CD14-positive monocyte (primary cell): ENCODE measurements at regions not wholly inside any gene's neighbourhood (a gene's known extent, or its start where the extent isn't known, plus 50 kb on each side); places are given as distances from the start of the nearest gene placed in this dataset.

Experiments used
- DNase-seq, 3 donors: peaks; one replicate each; pipeline ENCODE4 v3.0.0-alpha.2; 2011 to 2022
- H2AFZ ChIP-seq: 2 replicates; pipeline ENCODE4 v1.6.0; 2012; ENCODE audit warnings: mild to moderate bottlenecking, low read depth, low read length, inconsistent platforms; ENCODE audit not compliant: insufficient read depth, poor library complexity, severe bottlenecking
- H3K27ac ChIP-seq, 2 donors: 1 replicate in 1 of 2; 2 replicates in 1 of 2; pipeline ENCODE4 v1.5.1; 2012 to 2013; ENCODE audit warnings: low read length in 2 of 2, control low read depth in 1 of 2, inconsistent platforms in 1 of 2, low read depth in 1 of 2, mild to moderate bottlenecking in 1 of 2
- H3K27me3 ChIP-seq, 2 donors: one replicate each; pipeline versions ENCODE4 v1.6.0 to v1.6.1; 2011 to 2013; ENCODE audit warnings: low read length in 2 of 2; ENCODE audit not compliant: control insufficient read depth in 2 of 2, insufficient read depth in 2 of 2
- H3K36me3 ChIP-seq, 2 donors: replicated peaks in 1 of 2; 1 replicate in 1 of 2; 2 replicates in 1 of 2; pipeline versions ENCODE4 v1.5.1 to v1.6.1; 2012 to 2013; ENCODE audit warnings: low read length in 2 of 2, control low read depth in 1 of 2, inconsistent platforms in 1 of 2, mild to moderate bottlenecking in 1 of 2; ENCODE audit not compliant: insufficient read depth in 2 of 2, control insufficient read depth in 1 of 2
- H3K4me1 ChIP-seq, 2 donors: 1 replicate in 1 of 2; 2 replicates in 1 of 2; pipeline versions ENCODE4 v1.5.1 to v1.6.1; 2012 to 2013; ENCODE audit warnings: low read length in 2 of 2, control low read depth in 1 of 2, inconsistent platforms in 1 of 2, mild to moderate bottlenecking in 1 of 2, moderate library complexity in 1 of 2; ENCODE audit not compliant: insufficient read depth in 2 of 2, control insufficient read depth in 1 of 2
- H3K4me2 ChIP-seq: replicated peaks from 2 replicates; pipeline ENCODE3; 2012; ENCODE audit warnings: low read length, moderate library complexity, mild to moderate bottlenecking; ENCODE audit not compliant: poor library complexity, severe bottlenecking; ENCODE audit errors: extremely low read depth
- H3K4me3 ChIP-seq, 3 experiments: fragments of 200-600 bp in 1 of 3; sonication (generic) in 1 of 3; replicated peaks in 1 of 3; 1 replicate in 2 of 3; 2 replicates in 1 of 3; pipeline ENCODE4 v1.5.1; 2011 to 2013; ENCODE audit warnings: low read length in 3 of 3, mild to moderate bottlenecking in 3 of 3, control low read depth in 2 of 3, low read depth in 2 of 3, inconsistent platforms in 1 of 3, moderate library complexity in 1 of 3
- H3K79me2 ChIP-seq: 2 replicates; pipeline ENCODE4 v1.6.0; 2012; ENCODE audit warnings: mild to moderate bottlenecking, control low read depth, inconsistent platforms, low read length, moderate library complexity; ENCODE audit not compliant: insufficient read depth
- H3K9ac ChIP-seq: 2 replicates; pipeline ENCODE4 v1.6.0; 2017; ENCODE audit warnings: low read length, mild to moderate bottlenecking; ENCODE audit not compliant: insufficient read depth, poor library complexity, severe bottlenecking
- H3K9me3 ChIP-seq, 2 donors: replicated peaks in 1 of 2; 1 replicate in 1 of 2; 2 replicates in 1 of 2; pipeline versions ENCODE4 v1.5.1 to v1.6.1; 2012 to 2013; ENCODE audit warnings: low read length in 2 of 2, control low read depth in 1 of 2; ENCODE audit not compliant: control insufficient read depth in 1 of 2, insufficient read depth in 1 of 2
- H4K20me1 ChIP-seq: 2 replicates; pipeline ENCODE4 v1.6.0; 2012; ENCODE audit warnings: mild to moderate bottlenecking, low read length, control low read depth, moderate library complexity; ENCODE audit not compliant: insufficient read depth
- H3K27ac Mint-ChIP-seq, 7 donors: one replicate each; pipeline ENCODE4 v1.8.0; 2020; ENCODE audit warnings: mild to moderate bottlenecking in 7 of 7, mixed read lengths in 7 of 7, moderate library complexity in 6 of 7, inconsistent platforms in 2 of 7
- H3K27me3 Mint-ChIP-seq, 3 donors: one replicate each; pipeline ENCODE4 v1.8.0; 2021 to 2022; ENCODE audit warnings: low read depth in 3 of 3, mild to moderate bottlenecking in 3 of 3, mixed read lengths in 3 of 3, moderate library complexity in 3 of 3, inconsistent platforms in 1 of 3
- H3K36me3 Mint-ChIP-seq, 2 donors: one replicate each; pipeline ENCODE4 v1.8.0; 2020; ENCODE audit warnings: mixed read lengths in 2 of 2, inconsistent platforms in 1 of 2, mild to moderate bottlenecking in 1 of 2
- H3K4me1 Mint-ChIP-seq: one replicate; pipeline ENCODE4 v1.8.0; 2020; ENCODE audit warnings: mild to moderate bottlenecking, mixed read lengths
- H3K4me3 Mint-ChIP-seq, 2 donors: one replicate each; pipeline ENCODE4 v1.8.0; 2020; ENCODE audit warnings: mild to moderate bottlenecking in 2 of 2, mixed read lengths in 2 of 2, moderate library complexity in 1 of 2
- H3K9me3 Mint-ChIP-seq, 7 donors: one replicate each; pipeline ENCODE4 v1.8.0; 2020 to 2022; ENCODE audit warnings: mixed read lengths in 7 of 7, mild to moderate bottlenecking in 6 of 7, moderate library complexity in 6 of 7, inconsistent platforms in 2 of 7
- CTCF ChIP-seq: fragments of 200-600 bp; IDR thresholded peaks from one replicate; pipeline ENCODE4 v1.8.0; 2022; ENCODE audit warnings: antibody characterized with exemption, mild to moderate bottlenecking
- WGBS: methylation state at CpG from one replicate; pipeline ENCODE4 v1.1.5; 2013; ENCODE audit warnings: missing lambda C conversion rate; ENCODE audit not compliant: insufficient coverage; 5-methylcytosine and 5-hydroxymethylcytosine counted together
- intact Hi-C, 2 donors: fragments of 100-400 bp; cut with micrococcal nuclease; formaldehyde crosslinking; loops; one replicate each; pipeline versions ENCODE4 v1.15.0 to v1.15.1; 2023

- Histone ChIP-seq H3K4me2 (no peak overlapping the region), H3K79me2 (no peaks in the 10 kb centered on the region), H2AFZ (no peak overlapping the region), H3K27ac (no peak overlapping the region), H3K36me3 (no peaks in the 10 kb centered on the region), H3K4me1 (no peaks in the 10 kb centered on the region), H4K20me1 (no peaks in the 10 kb centered on the region), H3K9ac (no peak overlapping the region), H3K9me3 (no peaks in the 10 kb centered on the region), H3K4me3 (no peak overlapping the region), H3K27me3 (no peaks in the 10 kb centered on the region)
- DNase-seq = no peak
- Mint-ChIP-seq H3K9me3 (peaks cover 0 to 7% (median 3%) of the 10 kb centered on the region in 7 donors), H3K4me3 (no peak overlapping the region), H3K4me1 (no peaks in the 10 kb centered on the region), H3K36me3 (no peaks in the 10 kb centered on the region), H3K27ac (no peak overlapping the region), H3K27me3 (no peaks in the 10 kb centered on the region)
- no peak for TF ChIP-seq CTCF
- WGBS = no CpG with 5 or more reads among the region's 6 CpGs
- intact Hi-C loops = no loop called here
Observed at GRCh38 chr5:67659288-67659687, 462.7 kb upstream of the CD180 start.

- Histone ChIP-seq H2AFZ (no peak overlapping the region), H3K9me3 (no peaks in the 10 kb centered on the region), H3K4me1 (no peaks in the 10 kb centered on the region), H3K79me2 (no peaks in the 10 kb centered on the region), H3K4me3 (no peak overlapping the region), H4K20me1 (no peaks in the 10 kb centered on the region), H3K36me3 (no peaks in the 10 kb centered on the region), H3K9ac (no peak overlapping the region), H3K27me3 (no peaks in the 10 kb centered on the region), H3K27ac (no peak overlapping the region), H3K4me2 (no peak overlapping the region)
- DNase-seq = no peak
- no peaks in the 10 kb centered on the region for H3K27me3 Mint-ChIP-seq
- H3K36me3 Mint-ChIP-seq = no peaks in the 10 kb centered on the region
- intact Hi-C loops = no loop called here
- WGBS = no CpG with 5 or more reads among the region's 5 CpGs
- no peak for TF ChIP-seq CTCF
- H3K9me3 Mint-ChIP-seq = peaks cover 0 to 4% (median 0%) of the 10 kb centered on the region in 7 donors
- no peak overlapping the region for H3K27ac Mint-ChIP-seq
- H3K4me1 Mint-ChIP-seq = no peaks in the 10 kb centered on the region
- no peak overlapping the region for H3K4me3 Mint-ChIP-seq
Observed at GRCh38 chr5:67657055-67657454, 460.5 kb upstream of the CD180 start.
